Ectodermal cell (in vitro differentiated cells): ENCODE measurements at regions not wholly inside any gene's neighbourhood (a gene's known extent, or its start where the extent isn't known, plus 50 kb on each side); places are given as distances from the start of the nearest gene placed in this dataset.

Experiments used
- H3K27ac ChIP-seq: 2 replicates; pipeline ENCODE4 v1.7.0; 2013; ENCODE audit warnings: mild to moderate bottlenecking, low read depth, low read length; ENCODE audit not compliant: insufficient read depth, poor library complexity, severe bottlenecking
- H3K27me3 ChIP-seq: 2 replicates; pipeline ENCODE4 v1.7.0; 2013; ENCODE audit warnings: mild to moderate bottlenecking, low read length; ENCODE audit not compliant: insufficient read depth, control insufficient read depth, poor library complexity, severe bottlenecking
- H3K36me3 ChIP-seq: one replicate; pipeline ENCODE4 v1.7.0; 2013; ENCODE audit warnings: low read length; ENCODE audit not compliant: control insufficient read depth, insufficient read depth
- H3K4me1 ChIP-seq: one replicate; pipeline ENCODE4 v1.7.0; 2013; ENCODE audit warnings: low read length; ENCODE audit not compliant: control insufficient read depth, insufficient read depth
- H3K4me3 ChIP-seq: 2 replicates; pipeline ENCODE4 v1.7.0; 2013; ENCODE audit warnings: low read depth, low read length, control low read depth; ENCODE audit not compliant: insufficient read depth
- H3K9me3 ChIP-seq: 2 replicates; pipeline ENCODE4 v1.7.0; 2013; ENCODE audit warnings: mild to moderate bottlenecking, low read length, moderate library complexity; ENCODE audit not compliant: control insufficient read depth
- WGBS, 2 experiments: methylation state at CpG; one replicate each; pipeline ENCODE4 v1.1.7; 2013; ENCODE audit warnings: missing lambda C conversion rate in 2 of 2; 5-methylcytosine and 5-hydroxymethylcytosine counted together

DNA sequence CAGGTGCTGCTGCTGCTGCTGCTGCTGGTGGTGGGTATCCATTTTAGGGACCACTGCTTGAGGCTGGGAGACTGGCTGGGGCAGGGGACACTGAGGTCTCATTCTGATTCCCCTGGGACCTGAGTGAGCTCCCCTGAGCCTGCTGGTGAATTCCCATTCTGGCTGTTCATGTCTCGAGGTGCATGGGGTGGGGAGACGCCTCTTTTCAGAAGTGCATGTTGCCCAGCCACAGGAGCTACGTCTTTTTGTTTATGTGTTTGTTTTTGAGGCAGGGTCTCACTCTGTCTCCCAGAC, 133.4 kb downstream of the RHOU start:
- Histone ChIP-seq H3K27ac (no peak overlapping the region), H3K9me3 (no peaks in the 10 kb centered on the region), H3K27me3 (no peaks in the 10 kb centered on the region), H3K4me3 (no peak overlapping the region), H3K36me3 (no peaks in the 10 kb centered on the region), H3K4me1 (peaks cover 17% of the 10 kb centered on the region)
- WGBS, 2 experiments: 88 to 89% methylated on average over 3 of the region's 3 CpGs

DNA sequence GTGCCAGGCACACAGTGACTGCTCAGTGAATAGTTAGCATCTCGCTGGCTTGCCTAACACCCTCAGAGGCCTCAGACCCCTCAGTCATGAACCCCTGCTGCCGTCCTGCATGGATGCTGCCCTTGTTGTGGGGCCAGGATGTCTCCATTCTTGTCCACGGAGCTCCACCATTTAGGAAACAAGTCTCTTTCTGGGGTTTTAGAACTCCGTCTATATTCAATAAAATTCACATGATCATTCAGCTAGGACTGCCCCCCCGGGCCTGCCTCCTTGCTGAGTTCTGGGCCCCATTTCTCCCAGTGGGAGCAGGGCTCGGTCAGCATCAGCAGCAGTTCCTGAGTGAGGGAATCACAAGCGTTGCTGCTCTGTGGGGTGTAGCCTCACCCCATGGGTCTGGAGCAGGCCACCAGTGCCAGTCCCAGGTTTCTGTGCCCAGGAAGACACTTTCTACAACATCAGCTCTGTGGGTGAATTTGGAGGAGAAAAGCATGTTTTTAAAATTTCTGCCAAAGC, 134.1 kb downstream of the RHOU start:
- no peaks in the 10 kb centered on the region for H3K9me3 ChIP-seq
- H3K27ac ChIP-seq: no peak overlapping the region
- H3K4me1 ChIP-seq: peaks cover 15% of the 10 kb centered on the region
- H3K4me3 ChIP-seq: no peak overlapping the region
- no peaks in the 10 kb centered on the region for H3K27me3 ChIP-seq
- WGBS, 2 experiments: 87 to 91% methylated on average over 7 of the region's 7 CpGs
- H3K36me3 ChIP-seq: no peaks in the 10 kb centered on the region

DNA sequence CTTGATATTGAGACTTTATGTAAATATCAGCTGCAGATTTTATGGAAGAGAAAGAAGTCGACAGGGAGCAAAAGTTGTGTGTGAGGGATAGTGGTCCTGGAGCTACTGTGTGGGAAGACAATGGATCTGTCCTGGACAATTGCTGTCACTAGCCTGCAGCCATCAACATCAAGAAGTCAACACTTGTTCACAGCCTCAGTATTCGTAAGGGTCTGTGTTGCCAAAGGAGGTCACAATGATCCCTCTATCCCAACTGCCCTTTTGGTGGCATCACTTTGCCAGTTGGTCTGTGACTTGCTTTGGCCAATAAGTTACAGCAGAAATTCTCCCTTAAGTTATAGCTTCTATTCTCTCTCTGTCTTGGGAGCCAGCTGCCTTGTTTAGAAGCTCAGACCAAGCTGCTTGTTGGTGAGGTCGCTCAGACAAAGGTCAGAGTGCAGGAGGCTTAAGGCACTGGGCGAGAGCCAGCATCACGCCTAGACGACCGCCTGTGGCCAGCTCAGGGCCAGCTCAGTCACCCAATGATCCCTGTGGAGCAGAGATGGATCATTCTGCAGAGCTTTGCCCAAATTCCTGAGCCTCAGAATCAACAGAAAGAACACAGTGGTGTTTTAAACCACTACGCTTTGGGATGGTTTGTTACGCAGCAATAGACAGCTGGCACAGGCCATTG, 134.9 kb downstream of the RHOU start:
- Histone ChIP-seq H3K27ac (no peak overlapping the region), H3K9me3 (no peaks in the 10 kb centered on the region), H3K36me3 (no peaks in the 10 kb centered on the region), H3K27me3 (no peaks in the 10 kb centered on the region), H3K4me3 (no peak overlapping the region), H3K4me1 (peaks cover 15% of the 10 kb centered on the region)
- 90 to 95% methylated on average over 9 of the region's 9 CpGs for WGBS, 2 experiments

DNA sequence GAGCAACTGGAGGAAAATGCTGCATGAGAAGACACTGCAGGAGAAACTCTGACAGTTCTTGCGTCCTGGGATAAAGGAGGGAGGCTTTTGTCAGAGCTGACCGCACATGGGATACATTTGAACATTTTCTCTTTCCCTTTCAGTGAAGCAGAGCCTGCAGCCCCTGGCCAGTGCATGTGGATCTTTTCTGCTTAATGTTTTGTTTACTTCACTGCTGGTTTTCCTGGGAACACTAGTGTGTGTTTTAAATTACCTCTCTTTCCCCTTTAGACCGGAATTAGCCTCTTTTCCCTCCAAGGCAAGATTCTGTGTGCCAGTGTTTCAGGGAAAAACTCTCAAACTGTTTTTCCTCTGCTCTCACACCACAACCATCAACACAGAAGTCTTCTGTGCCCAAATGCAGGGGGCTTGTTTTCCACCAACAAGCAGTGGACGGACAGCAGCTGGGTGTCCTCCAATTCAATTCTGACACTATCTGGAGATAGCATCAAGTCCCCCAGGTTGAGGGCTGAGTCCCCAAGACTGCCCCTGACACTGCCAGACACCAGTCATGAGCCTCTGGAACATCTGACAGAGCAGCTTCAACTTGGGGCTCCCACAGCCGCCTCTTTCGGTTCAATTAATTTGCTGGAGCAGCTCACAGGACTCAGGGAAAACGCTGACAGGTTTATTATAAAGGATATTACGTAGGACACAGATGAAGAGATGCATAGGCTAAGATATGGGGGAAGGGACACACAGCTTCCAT, 136.2 kb downstream of the RHOU start:
- Histone ChIP-seq H3K9me3 (no peaks in the 10 kb centered on the region), H3K27me3 (no peaks in the 10 kb centered on the region), H3K36me3 (no peaks in the 10 kb centered on the region), H3K27ac (no peak overlapping the region), H3K4me3 (no peak overlapping the region), H3K4me1 (peaks cover 8% of the 10 kb centered on the region)
- WGBS, 2 experiments: 89 to 91% methylated on average over 8 of the region's 8 CpGs

DNA sequence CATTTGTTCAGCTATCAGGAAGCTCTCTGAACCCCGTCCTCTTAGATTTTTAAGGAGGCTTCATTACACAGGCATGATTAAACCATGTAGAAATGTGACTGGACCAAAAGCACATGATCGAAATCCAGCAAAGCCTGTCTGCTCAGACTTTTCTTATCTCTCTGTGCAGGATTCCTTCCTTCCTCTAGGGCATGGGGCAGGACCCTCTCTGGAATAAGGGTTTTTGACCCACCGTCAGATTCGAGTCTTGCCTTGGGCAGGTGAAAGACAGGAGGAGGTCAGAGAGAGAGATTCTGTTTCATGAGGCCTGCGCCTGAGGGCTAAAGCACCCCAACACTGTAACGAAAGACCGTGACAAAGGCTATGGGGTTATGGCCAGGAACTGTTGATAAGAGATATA, 136.8 kb downstream of the RHOU start:
- Histone ChIP-seq H3K4me3 (no peak overlapping the region), H3K27me3 (no peaks in the 10 kb centered on the region), H3K36me3 (no peaks in the 10 kb centered on the region), H3K27ac (no peak overlapping the region), H3K4me1 (peaks cover 2% of the 10 kb centered on the region), H3K9me3 (no peaks in the 10 kb centered on the region)
- WGBS, 2 experiments: 92 to 96% methylated on average over 5 to 7 of the region's 7 CpGs

DNA sequence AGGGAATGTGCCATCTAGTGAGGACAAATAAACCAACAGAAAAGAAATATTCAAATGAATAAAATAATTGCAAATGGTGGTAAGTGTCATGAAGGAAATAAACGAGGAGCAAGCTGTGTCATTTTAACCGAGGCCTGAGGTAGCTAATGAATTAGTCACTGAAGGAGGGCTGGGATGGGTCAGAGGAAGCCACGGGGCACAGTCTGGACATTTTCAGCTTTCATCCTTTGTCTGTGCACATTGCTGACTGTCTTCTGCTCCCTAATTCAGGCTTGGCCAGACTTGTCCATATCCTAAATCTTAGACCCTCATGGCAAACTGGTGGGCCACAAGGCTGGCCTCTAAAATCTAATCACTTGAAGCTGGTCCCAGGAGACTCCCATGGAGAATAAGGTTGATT, 138.4 kb downstream of the RHOU start:
- no peaks in the 10 kb centered on the region for H3K27me3 ChIP-seq
- no peak overlapping the region for H3K27ac ChIP-seq
- H3K36me3 ChIP-seq: no peaks in the 10 kb centered on the region
- 89 to 90% methylated on average over 3 of the region's 3 CpGs for WGBS, 2 experiments
- no peak overlapping the region for H3K4me3 ChIP-seq
- no peaks in the 10 kb centered on the region for H3K4me1 ChIP-seq
- no peaks in the 10 kb centered on the region for H3K9me3 ChIP-seq

DNA sequence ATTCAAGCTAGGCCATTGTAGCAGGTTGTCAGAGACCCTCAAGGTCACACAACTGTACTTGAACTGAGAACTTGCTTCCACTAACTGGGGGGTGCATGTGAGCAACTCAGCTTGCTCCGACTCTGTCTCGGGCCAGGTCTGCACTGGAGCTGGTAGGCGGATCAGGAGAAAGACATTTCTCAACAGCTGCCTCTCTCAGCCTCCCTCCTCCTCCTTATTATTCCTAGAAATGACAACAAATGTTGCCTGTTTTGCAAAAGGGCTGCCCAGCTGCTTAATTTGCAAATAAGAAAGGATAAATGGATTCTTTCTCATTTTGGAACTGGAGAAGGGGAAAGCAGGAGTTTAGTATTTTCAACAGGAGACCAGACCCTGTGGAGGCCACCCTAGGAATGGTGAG, 140.5 kb downstream of the RHOU start:
- Histone ChIP-seq H3K4me3 (no peak overlapping the region), H3K9me3 (no peaks in the 10 kb centered on the region), H3K27me3 (no peaks in the 10 kb centered on the region), H3K27ac (no peak overlapping the region), H3K4me1 (no peaks in the 10 kb centered on the region), H3K36me3 (no peaks in the 10 kb centered on the region)
- 93 to 98% methylated on average over 3 of the region's 3 CpGs for WGBS, 2 experiments

DNA sequence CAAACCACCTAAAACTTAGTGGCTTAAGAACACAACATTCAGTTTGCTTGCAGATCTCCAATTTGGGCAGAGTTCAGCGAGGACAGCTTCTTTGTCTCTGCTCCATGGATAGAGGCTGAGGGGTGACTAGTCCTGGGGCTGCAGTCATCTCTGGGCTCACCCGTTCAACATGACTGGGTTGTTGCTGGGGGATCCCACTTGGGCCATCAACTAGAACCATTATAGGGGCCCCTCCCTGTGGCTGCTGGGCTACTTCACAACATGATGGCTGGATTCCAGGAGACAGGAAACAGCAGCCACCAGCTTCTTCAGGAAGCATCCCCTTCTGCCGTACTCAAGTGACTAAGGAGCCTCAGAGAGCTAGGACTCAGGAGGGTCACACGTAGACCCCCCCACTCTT, 140.9 kb downstream of the RHOU start:
- H3K4me1 ChIP-seq: no peaks in the 10 kb centered on the region
- H3K9me3 ChIP-seq: no peaks in the 10 kb centered on the region
- no peak overlapping the region for H3K4me3 ChIP-seq
- no peak overlapping the region for H3K27ac ChIP-seq
- 92 to 94% methylated on average over 4 of the region's 4 CpGs for WGBS, 2 experiments
- H3K36me3 ChIP-seq: no peaks in the 10 kb centered on the region
- H3K27me3 ChIP-seq: no peaks in the 10 kb centered on the region

DNA sequence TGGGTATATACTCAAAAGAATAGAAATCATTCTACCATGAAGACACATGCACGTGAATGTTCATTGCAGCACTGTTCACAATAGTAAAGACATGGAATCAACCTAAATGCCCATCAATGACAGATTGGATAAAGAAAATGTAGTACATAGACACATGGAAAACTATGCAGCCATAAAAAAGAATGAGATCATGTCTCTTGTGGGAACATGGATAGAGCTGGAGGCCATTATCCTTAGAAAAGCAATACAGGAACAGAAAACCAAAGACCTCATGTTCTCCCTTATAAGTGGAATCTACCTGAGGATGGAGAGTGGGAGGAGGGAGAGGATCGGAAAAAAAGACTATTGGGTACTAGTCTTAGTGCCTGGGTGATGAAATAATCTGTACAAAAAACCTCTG, 143.9 kb downstream of the RHOU start:
- Histone ChIP-seq H3K36me3 (no peaks in the 10 kb centered on the region), H3K9me3 (no peaks in the 10 kb centered on the region), H3K4me1 (peaks cover 9% of the 10 kb centered on the region), H3K27ac (no peak overlapping the region), H3K4me3 (no peak overlapping the region), H3K27me3 (no peaks in the 10 kb centered on the region)
- 91 to 95% methylated on average over 2 of the region's 2 CpGs for WGBS, 2 experiments

DNA sequence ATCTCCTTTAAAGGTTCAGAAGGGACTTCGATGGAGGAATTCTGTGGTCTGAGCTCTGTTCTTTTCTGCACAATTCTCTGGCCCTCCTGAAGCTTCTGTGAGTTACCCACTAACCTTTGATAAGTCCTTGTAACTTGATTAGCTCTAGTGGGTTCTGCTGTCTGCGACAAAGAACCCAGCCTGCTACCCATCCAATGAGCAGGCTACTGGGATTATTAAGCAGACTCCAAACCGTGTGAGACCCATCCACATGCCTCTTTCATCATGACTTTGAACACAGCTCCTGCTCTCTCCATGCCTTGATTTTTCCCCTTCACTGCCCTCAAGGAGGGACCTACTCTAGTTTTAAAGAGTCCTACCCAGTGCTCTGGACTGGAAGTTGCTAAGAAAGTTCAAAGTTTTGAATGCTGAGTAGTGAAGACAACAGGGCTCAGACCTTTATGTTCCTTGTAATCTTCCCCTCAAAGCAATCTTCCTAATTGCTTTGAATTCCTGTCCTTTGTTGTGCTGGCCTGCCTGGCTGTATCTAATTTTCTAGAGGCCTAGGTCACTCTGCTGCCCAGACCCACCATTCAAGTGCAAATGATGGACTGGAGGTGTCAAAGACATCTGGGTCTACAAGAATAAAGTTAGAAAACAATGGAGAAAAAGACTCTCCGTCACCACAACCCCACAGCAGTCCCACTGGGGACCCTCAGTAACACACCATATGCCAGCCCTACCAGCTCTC, 146.9 kb downstream of the RHOU start:
- no peak overlapping the region for H3K4me3 ChIP-seq
- peak overlapping the region; percentile 67 for H3K27ac ChIP-seq
- WGBS, 2 experiments: 61 to 72% methylated on average over 4 of the region's 4 CpGs

More for the DNA sequence above, 146.9 kb downstream of the RHOU start:
- H3K27me3 ChIP-seq: no peaks in the 10 kb centered on the region
- H3K4me1 ChIP-seq: peaks cover 9% of the 10 kb centered on the region
- H3K36me3 ChIP-seq: no peaks in the 10 kb centered on the region
- H3K9me3 ChIP-seq: no peaks in the 10 kb centered on the region
